Fibroblast of skin of abdomen (primary cell): ENCODE measurements at regions not wholly inside any gene's neighbourhood (a gene's known extent, or its start where the extent isn't known, plus 50 kb on each side); places are given as distances from the start of the nearest gene placed in this dataset.
"Not testable (repeated sequence)": the region's sequence is repeated elsewhere in the genome, so short reads cannot be mapped to it uniquely, and the experiment has no call there.

Experiments
- DNase-seq: peaks from one replicate; pipeline ENCODE4 v3.0.0-alpha.2; 2013

GRCh38 chr7:6882321-6882721 is 56.2 kb upstream of the CCZ1B start:
- DNase-seq: not testable (repeated sequence)

- not testable (repeated sequence) for DNase-seq
Observed at GRCh38 chr7:6883756-6884155, 57.7 kb upstream of the CCZ1B start.

GRCh38 chr7:6886198-6886597 is 60.1 kb upstream of the CCZ1B start:
- no peak for DNase-seq

GRCh38 chr7:6888267-6889045 is 62.4 kb upstream of the CCZ1B start:
- DNase-seq: not testable (repeated sequence)

GRCh38 chr7:6889252-6889812 is 63.3 kb upstream of the CCZ1B start:
- DNase-seq: no peak

GRCh38 chr7:6902097-6902518 is 76.0 kb upstream of the CCZ1B start:
- not testable (repeated sequence) for DNase-seq

- not testable (repeated sequence) for DNase-seq
Observed at GRCh38 chr7:6903289-6903688, 77.2 kb upstream of the CCZ1B start.

GRCh38 chr7:6903792-6904191 is 77.7 kb upstream of the CCZ1B start:
- not testable (repeated sequence) for DNase-seq

GRCh38 chr7:6917258-6917657 is 91.2 kb upstream of the CCZ1B start:
- DNase-seq: no peak

- not testable (repeated sequence) for DNase-seq
Observed at GRCh38 chr7:6919169-6919568, 93.1 kb upstream of the CCZ1B start.

GRCh38 chr7:6924523-6924922 is 98.4 kb upstream of the CCZ1B start:
- DNase-seq: not testable (repeated sequence)

GRCh38 chr7:6926193-6927174 is 100.4 kb upstream of the CCZ1B start:
- DNase-seq: not testable (repeated sequence)

- DNase-seq: not testable (repeated sequence)
Observed at GRCh38 chr7:6927643-6928042, 101.6 kb upstream of the CCZ1B start.

GRCh38 chr7:6929588-6929987 is 103.5 kb upstream of the CCZ1B start:
- DNase-seq: not testable (repeated sequence)

- not testable (repeated sequence) for DNase-seq
Observed at GRCh38 chr7:6930081-6930635, 104.1 kb upstream of the CCZ1B start.

- DNase-seq: not testable (repeated sequence)
Observed at GRCh38 chr7:6930787-6931186, 104.7 kb upstream of the CCZ1B start.

GRCh38 chr7:6931456-6931855 is 105.4 kb upstream of the CCZ1B start:
- not testable (repeated sequence) for DNase-seq

- not testable (repeated sequence) for DNase-seq
Observed at GRCh38 chr7:6933954-6934632, 108.0 kb upstream of the CCZ1B start.

GRCh38 chr7:6934981-6935380 is 108.9 kb upstream of the CCZ1B start:
- DNase-seq: no peak

GRCh38 chr7:6936626-6937025 is 110.6 kb upstream of the CCZ1B start:
- DNase-seq: not testable (repeated sequence)

- not testable (repeated sequence) for DNase-seq
Observed at GRCh38 chr7:6937746-6938145, 111.7 kb upstream of the CCZ1B start.

- DNase-seq: not testable (repeated sequence)
Observed at GRCh38 chr7:6938284-6938683, 112.2 kb upstream of the CCZ1B start.
